Mucosa of stomach (tissue), 1 donor: ENCODE measurements at regions not wholly inside any gene's neighbourhood (a gene's known extent, or its start where the extent isn't known, plus 50 kb on each side); places are given as distances from the start of the nearest gene placed in this dataset.
"Not testable (repeated sequence)": the region's sequence is repeated elsewhere in the genome, so short reads cannot be mapped to it uniquely, and the experiment has no call there.

Experiments
- H3K27me3 ChIP-seq: one replicate; pipeline ENCODE4 v1.7.0; 2013; ENCODE audit warnings: mild to moderate bottlenecking, low read length; ENCODE audit not compliant: control insufficient read depth, insufficient read depth
- H3K36me3 ChIP-seq: one replicate; pipeline ENCODE4 v1.7.0; 2013; ENCODE audit warnings: low read length; ENCODE audit not compliant: control insufficient read depth, insufficient read depth
- H3K4me1 ChIP-seq: one replicate; pipeline ENCODE4 v1.7.0; 2013; ENCODE audit warnings: mild to moderate bottlenecking, low read length; ENCODE audit not compliant: control insufficient read depth, insufficient read depth
- H3K4me3 ChIP-seq: one replicate; pipeline ENCODE4 v1.7.0; 2013; ENCODE audit warnings: low read length
- H3K9ac ChIP-seq: one replicate; pipeline ENCODE4 v1.7.0; 2013; ENCODE audit warnings: mild to moderate bottlenecking, low read length, moderate library complexity
- H3K9me3 ChIP-seq: one replicate; pipeline ENCODE4 v1.7.0; 2013; ENCODE audit warnings: mild to moderate bottlenecking, low read length, moderate library complexity; ENCODE audit not compliant: control insufficient read depth
- donor health status: Pancreatic carcinoma.

DNA sequence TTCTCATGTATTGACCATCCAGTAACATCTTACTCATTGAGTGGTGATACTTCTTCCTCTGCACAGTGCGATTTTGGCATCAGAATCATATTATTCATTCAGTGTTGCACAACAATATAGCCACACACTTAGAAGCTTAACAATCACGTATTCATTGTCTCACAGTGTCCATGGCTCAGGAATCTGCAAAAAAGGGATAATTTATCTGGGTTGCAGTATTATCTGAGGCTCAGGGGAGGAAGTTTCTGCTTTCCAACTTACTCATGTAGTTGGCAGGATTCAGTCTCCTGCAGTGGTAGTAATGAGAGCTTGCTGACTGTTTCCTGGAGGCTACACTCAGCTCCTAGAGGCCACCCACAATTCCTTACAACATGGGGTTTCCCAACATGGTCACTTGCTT lies 803.6 kb downstream of the SORCS1 start:
- Histone ChIP-seq H3K27me3 (no peaks in the 10 kb centered on the region), H3K4me1 (no peaks in the 10 kb centered on the region), H3K9ac (no peak overlapping the region), H3K9me3 (no peaks in the 10 kb centered on the region), H3K36me3 (no peaks in the 10 kb centered on the region), H3K4me3 (no peak overlapping the region)

DNA sequence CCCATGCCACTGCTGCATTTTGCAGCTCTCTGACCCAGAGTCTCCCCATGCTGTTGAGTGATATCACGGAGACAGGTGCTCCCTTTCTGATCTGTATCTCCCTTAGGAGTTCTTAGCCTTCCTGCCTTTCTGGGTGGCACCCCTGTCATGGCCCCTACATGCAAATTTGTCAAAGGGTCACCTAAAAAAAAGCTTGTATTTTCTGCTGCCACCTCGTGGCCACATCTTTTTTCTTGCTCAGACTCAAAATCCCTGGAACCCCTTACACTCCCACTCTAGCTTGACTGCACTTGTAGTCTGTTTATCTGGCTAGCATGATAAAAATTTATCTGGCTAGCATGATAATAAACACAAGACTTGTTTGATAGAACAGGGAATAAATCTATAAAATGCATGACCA lies 809.1 kb downstream of the SORCS1 start:
- no peak overlapping the region for H3K9ac ChIP-seq
- no peaks in the 10 kb centered on the region for H3K27me3 ChIP-seq
- H3K4me1 ChIP-seq = no peaks in the 10 kb centered on the region
- H3K36me3 ChIP-seq = no peaks in the 10 kb centered on the region
- no peaks in the 10 kb centered on the region for H3K9me3 ChIP-seq
- no peak overlapping the region for H3K4me3 ChIP-seq

DNA sequence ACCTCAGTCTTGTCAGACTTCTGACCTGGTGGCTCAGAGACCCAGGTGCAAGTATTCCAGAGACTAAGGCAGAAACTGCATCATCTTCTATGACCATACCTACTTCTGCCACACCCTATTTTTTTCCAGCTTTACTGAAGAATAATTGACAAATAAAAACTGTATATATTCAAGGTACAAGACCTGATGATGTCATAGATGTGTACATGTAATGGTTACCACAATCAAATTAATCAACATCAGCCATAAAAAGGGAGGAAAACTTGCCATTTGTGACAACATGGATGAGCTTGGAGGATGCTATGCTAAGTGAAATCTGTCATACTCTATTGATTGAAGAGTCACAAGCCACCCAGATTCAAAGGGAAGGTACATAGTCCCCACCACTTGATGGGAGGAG lies 815.6 kb downstream of the SORCS1 start:
- Histone ChIP-seq H3K36me3 (no peaks in the 10 kb centered on the region), H3K4me1 (no peaks in the 10 kb centered on the region), H3K9me3 (no peaks in the 10 kb centered on the region), H3K9ac (no peak overlapping the region), H3K4me3 (no peak overlapping the region), H3K27me3 (no peaks in the 10 kb centered on the region)

DNA sequence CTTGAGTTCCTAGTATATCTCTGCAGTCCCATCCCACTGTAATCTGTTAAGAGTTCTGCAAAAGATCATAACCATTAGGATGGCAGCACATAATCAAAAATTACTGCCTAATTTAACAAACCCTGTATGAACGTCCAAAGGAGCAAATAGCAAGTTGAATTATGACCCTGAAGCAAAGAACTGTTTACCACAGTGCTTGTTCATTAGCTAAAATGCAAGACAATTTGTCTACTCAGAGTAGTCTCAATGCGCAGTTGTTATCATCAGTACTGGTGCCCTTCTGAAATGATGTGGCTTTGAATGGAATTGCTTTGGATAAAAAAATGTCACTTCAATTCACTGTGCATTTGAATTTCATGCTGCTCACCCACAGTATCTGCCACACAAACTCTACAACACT lies 817.0 kb downstream of the SORCS1 start:
- Histone ChIP-seq H3K36me3 (no peaks in the 10 kb centered on the region), H3K9ac (no peak overlapping the region)

DNA sequence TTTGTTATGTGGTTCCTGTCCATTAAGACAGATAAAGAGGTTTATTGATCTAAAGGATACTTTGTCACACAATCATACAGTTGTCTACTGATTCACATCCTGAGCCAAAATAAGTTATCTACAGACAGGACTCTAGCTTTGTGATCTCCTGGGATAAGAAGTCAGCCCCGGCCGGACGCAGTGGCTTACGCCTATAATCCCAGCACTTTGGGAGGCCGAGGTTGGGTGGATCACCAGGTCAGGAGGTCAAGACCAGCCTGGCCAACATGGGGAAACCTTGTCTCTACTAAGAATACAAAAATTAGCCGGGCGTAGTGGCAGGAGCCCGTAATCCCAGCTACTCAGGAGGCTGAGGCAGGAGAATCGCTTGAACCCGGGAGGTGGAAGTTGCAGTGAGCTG lies 821.0 kb downstream of the SORCS1 start:
- H3K27me3 ChIP-seq, H3K9me3 ChIP-seq: not testable (repeated sequence)

More for the DNA sequence above, 817.0 kb downstream of the SORCS1 start:
- Histone ChIP-seq H3K4me1 (no peaks in the 10 kb centered on the region), H3K9me3 (no peaks in the 10 kb centered on the region), H3K27me3 (no peaks in the 10 kb centered on the region), H3K4me3 (no peak overlapping the region)

DNA sequence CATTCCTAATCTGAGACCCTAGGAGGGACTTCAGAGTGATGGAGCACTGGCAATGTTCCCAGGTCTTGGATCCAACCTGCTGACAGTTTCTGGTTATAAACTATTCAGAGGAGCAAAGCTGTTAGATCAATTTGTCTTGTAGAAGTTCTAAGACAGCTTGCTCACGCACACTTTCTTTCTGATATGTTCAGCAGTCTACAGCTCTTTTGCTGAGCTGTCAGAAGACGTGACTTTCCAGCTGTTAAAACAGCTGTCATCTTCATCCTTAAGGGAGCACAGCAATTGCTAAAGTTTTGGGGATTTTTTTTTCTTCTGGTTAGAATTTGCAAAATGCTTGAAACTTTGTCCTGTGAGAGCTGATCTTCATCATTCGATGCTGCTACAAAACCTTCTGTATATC lies 823.1 kb downstream of the SORCS1 start:
- Histone ChIP-seq H3K36me3 (no peaks in the 10 kb centered on the region), H3K9me3 (no peaks in the 10 kb centered on the region), H3K4me3 (no peak overlapping the region), H3K9ac (no peak overlapping the region), H3K27me3 (no peaks in the 10 kb centered on the region), H3K4me1 (no peaks in the 10 kb centered on the region)

More for the DNA sequence above, 821.0 kb downstream of the SORCS1 start:
- H3K36me3 ChIP-seq, H3K4me1 ChIP-seq, H3K9ac ChIP-seq, H3K4me3 ChIP-seq: not testable (repeated sequence)

DNA sequence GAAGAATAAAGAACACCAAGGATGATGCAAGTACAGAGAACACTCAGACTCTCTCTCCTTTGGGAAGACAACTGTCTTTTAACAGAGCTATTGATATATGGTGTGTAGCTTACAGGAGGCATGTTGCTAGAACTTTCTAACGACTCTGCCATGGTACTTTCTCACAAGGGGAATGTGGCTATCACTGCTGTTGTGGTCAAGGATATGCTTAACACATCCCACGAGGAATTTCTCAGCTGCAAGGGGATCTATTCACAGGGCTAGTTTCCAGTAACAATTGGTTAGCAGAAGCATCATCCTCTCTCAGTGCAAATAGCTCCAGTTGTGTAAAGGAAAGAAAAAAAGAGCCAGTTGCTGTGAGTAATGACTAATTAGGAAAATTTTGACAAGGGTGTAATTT lies 826.0 kb downstream of the SORCS1 start:
- Histone ChIP-seq H3K4me3 (no peak overlapping the region), H3K9ac (no peak overlapping the region), H3K9me3 (no peaks in the 10 kb centered on the region), H3K4me1 (no peaks in the 10 kb centered on the region), H3K27me3 (no peaks in the 10 kb centered on the region), H3K36me3 (no peaks in the 10 kb centered on the region)

DNA sequence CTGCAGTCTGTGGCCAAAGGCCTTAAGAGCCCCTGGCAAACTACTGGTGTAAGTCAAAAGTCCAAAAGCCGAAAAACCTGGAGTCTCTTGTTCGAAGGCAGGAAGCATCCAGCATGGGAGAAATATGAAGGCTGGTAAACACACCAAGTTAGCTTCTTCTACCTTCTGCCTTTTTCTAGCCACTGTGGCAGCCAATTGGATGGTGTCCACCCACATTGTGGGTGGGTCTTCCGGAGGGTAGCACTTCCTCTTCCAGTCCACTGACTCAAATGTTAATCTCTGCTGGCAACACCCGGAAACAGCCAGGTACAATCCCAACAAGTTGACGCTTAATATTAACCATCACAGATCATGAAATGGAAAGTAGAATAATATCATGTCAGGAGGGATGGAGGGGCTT lies 827.6 kb downstream of the SORCS1 start:
- Histone ChIP-seq H3K9me3 (no peaks in the 10 kb centered on the region), H3K27me3 (no peaks in the 10 kb centered on the region), H3K4me3 (no peak overlapping the region), H3K36me3 (no peaks in the 10 kb centered on the region), H3K9ac (no peak overlapping the region), H3K4me1 (no peaks in the 10 kb centered on the region)

DNA sequence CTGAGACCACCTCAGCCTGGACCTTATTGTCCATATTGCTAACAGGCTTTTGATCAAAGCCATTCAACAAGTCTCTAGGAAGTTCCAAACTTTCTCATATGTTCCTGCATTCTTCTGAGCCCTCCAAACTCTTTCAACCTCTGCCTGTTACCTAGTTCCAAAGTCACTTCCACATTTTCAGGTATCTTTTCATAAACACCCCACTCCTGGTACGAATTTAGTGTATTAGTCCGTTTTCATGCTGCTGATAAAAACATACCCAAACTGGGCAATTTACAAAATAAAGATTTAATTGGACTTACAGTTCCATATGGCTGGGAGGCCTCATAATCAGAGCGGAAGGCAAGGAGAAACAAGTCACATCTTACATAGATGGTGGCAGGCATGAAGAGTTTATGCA lies 836.8 kb downstream of the SORCS1 start:
- no peaks in the 10 kb centered on the region for H3K9me3 ChIP-seq
- no peaks in the 10 kb centered on the region for H3K4me1 ChIP-seq
- no peak overlapping the region for H3K4me3 ChIP-seq
- no peaks in the 10 kb centered on the region for H3K36me3 ChIP-seq
- no peaks in the 10 kb centered on the region for H3K27me3 ChIP-seq
- no peak overlapping the region for H3K9ac ChIP-seq

DNA sequence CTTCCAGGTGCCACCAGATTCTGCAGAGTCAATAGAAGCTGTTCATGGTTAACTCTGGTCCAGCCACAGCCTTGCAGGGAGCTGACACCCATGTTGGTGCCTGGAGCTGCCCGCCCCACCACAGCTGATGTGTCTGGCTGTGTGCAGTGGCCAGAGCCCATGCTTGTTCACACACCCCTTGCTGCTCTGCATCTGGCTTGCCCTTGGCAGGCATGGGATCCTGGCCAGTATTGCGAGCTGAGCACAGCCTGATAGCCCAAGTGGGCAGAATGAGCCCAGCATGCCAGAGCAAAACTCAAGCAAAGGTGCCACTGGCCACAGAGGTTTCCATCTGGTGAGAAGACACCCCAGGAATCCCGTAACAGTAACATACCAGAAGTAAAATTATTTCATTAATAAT lies 843.6 kb downstream of the SORCS1 start:
- no peaks in the 10 kb centered on the region for H3K36me3 ChIP-seq
- no peak overlapping the region for H3K4me3 ChIP-seq
- H3K9me3 ChIP-seq = no peaks in the 10 kb centered on the region
- H3K27me3 ChIP-seq = no peaks in the 10 kb centered on the region
- no peak overlapping the region for H3K9ac ChIP-seq
- H3K4me1 ChIP-seq = no peaks in the 10 kb centered on the region

DNA sequence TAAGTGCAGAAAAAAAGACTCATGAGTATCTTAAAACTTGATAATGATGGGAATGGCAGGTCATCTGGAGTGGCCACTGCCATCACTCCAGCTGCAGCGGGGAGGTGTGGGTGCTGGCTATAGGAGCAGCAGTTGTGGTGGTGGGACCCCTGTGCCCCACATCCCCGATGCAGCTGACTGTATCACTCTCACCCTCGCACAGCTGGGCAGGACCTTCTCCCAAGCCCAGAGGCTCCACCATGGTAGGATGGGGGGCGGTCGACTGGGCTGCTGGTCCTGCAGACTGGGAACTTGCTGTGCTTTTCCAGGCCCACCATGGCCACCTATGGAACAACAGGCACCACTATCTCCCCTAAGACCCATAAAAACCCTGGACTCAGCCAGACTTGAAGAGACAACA lies 844.4 kb downstream of the SORCS1 start:
- Histone ChIP-seq H3K4me1 (no peaks in the 10 kb centered on the region), H3K27me3 (no peaks in the 10 kb centered on the region), H3K9me3 (no peaks in the 10 kb centered on the region), H3K9ac (no peak overlapping the region), H3K36me3 (no peaks in the 10 kb centered on the region), H3K4me3 (no peak overlapping the region)

DNA sequence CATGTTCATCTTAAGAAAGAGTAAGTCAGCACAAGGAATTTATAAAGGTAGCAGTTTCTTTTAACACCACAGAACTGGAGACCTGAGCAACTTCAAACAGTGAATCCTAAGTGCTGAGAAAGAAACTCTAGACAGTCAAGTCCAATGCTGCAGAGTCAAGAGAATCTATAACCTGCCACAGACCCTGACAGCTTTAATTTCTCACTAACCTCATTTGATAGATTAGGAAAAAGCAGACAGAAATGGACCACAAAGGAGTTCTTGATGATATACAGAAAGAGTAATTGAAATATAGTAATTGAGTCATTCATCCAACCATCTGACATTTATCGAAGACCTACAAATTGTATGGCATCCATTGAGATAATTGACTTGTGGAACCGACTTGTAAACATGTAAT lies 847.0 kb downstream of the SORCS1 start:
- H3K9ac ChIP-seq = no peak overlapping the region
- H3K4me1 ChIP-seq = no peaks in the 10 kb centered on the region
- H3K4me3 ChIP-seq = no peak overlapping the region
- no peaks in the 10 kb centered on the region for H3K27me3 ChIP-seq
- H3K9me3 ChIP-seq = no peaks in the 10 kb centered on the region
- no peaks in the 10 kb centered on the region for H3K36me3 ChIP-seq

DNA sequence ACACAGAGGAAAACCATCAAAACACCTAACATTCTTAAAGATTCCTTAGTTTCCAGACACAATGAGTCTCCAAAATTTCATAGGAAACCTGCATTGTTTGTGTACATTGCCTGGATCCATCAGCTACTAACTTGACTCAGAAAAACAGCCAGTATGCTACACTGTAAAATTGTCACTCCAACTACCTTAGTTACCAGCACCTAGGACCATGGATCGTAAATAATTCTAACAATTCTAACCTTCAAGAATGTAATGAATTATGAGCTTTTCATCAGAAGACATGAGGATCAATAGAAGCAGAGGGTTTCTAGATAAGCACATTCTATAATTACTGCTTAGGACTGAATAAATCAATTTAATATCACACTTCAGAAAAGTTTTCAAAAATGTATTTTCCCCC lies 851.5 kb downstream of the SORCS1 start:
- Histone ChIP-seq H3K27me3 (no peaks in the 10 kb centered on the region), H3K4me3 (no peak overlapping the region), H3K4me1 (no peaks in the 10 kb centered on the region), H3K36me3 (no peaks in the 10 kb centered on the region), H3K9me3 (no peaks in the 10 kb centered on the region), H3K9ac (no peak overlapping the region)
